H9 (cell line): ENCODE measurements at regions not wholly inside any gene's neighbourhood (a gene's known extent, or its start where the extent isn't known, plus 50 kb on each side); places are given as distances from the start of the nearest gene placed in this dataset.

Experiments
- DNase-seq: peaks from one replicate; pipeline ENCODE4 v3.0.0-alpha.2; 2017
- H2AFZ ChIP-seq: one replicate; pipeline ENCODE4 v1.6.1; 2013; ENCODE audit warnings: mild to moderate bottlenecking, low read length, control low read depth, moderate library complexity
- H2AK5ac ChIP-seq: 2 replicates; pipeline ENCODE4 v1.6.1; 2013; ENCODE audit warnings: low read length, control low read depth, mixed read lengths; ENCODE audit not compliant: insufficient read length
- H2BK120ac ChIP-seq: one replicate; pipeline ENCODE4 v1.6.1; 2013; ENCODE audit warnings: low read depth, mild to moderate bottlenecking, low read length, control low read depth, inconsistent platforms; ENCODE audit not compliant: poor library complexity, severe bottlenecking
- H2BK12ac ChIP-seq: 2 replicates; pipeline ENCODE4 v1.6.1; 2013; ENCODE audit warnings: low read length, control low read depth, mixed read lengths, low read depth; ENCODE audit not compliant: insufficient read length
- H2BK15ac ChIP-seq: 2 replicates; pipeline ENCODE4 v1.6.1; 2013; ENCODE audit warnings: low read depth, low read length, control low read depth
- H2BK20ac ChIP-seq: one replicate; pipeline ENCODE4 v1.6.1; 2013; ENCODE audit warnings: low read depth, mild to moderate bottlenecking, low read length, control low read depth, inconsistent platforms; ENCODE audit not compliant: poor library complexity, severe bottlenecking
- H2BK5ac ChIP-seq: 2 replicates; pipeline ENCODE4 v1.6.1; 2013; ENCODE audit warnings: low read length, control low read depth, mixed read lengths; ENCODE audit not compliant: insufficient read length
- H3K14ac ChIP-seq: 2 replicates; pipeline ENCODE4 v1.6.1; 2013; ENCODE audit warnings: low read length, control low read depth; ENCODE audit not compliant: insufficient read depth
- H3K18ac ChIP-seq: 2 replicates; pipeline ENCODE4 v1.6.1; 2013; ENCODE audit warnings: low read depth, mild to moderate bottlenecking, mixed read lengths, low read length, control low read depth; ENCODE audit not compliant: insufficient read length
- H3K23ac ChIP-seq: 2 replicates; pipeline ENCODE4 v1.6.1; 2013; ENCODE audit warnings: low read length, control low read depth, mixed read lengths, low read depth; ENCODE audit not compliant: insufficient read length
- H3K23me2 ChIP-seq: 2 replicates; pipeline ENCODE4 v1.6.1; 2013; ENCODE audit warnings: low read depth, mild to moderate bottlenecking, mixed read lengths, low read length, control low read depth; ENCODE audit not compliant: insufficient read length, poor library complexity, severe bottlenecking
- H3K27ac ChIP-seq: 2 replicates; pipeline ENCODE4 v1.5.1; 2013; ENCODE audit warnings: low read length, control low read depth, mixed read lengths, low read depth; ENCODE audit not compliant: insufficient read length
- H3K27me3 ChIP-seq: 2 replicates; pipeline ENCODE4 v1.6.1; 2013; ENCODE audit warnings: low read length, control low read depth, inconsistent platforms; ENCODE audit not compliant: insufficient read depth
- H3K4ac ChIP-seq: 2 replicates; pipeline ENCODE4 v1.6.1; 2013; ENCODE audit warnings: low read depth, mild to moderate bottlenecking, control low read depth, inconsistent platforms, low read length, moderate library complexity
- H3K4me1 ChIP-seq: 2 replicates; pipeline ENCODE4 v1.6.1; 2013; ENCODE audit warnings: low read length, control low read depth, inconsistent platforms; ENCODE audit not compliant: insufficient read depth
- H3K4me2 ChIP-seq: 2 replicates; pipeline ENCODE4 v1.6.1; 2013; ENCODE audit warnings: low read length, control low read depth, mixed read lengths; ENCODE audit not compliant: insufficient read length, insufficient read depth
- H3K56ac ChIP-seq: 2 replicates; pipeline ENCODE4 v1.6.1; 2013; ENCODE audit warnings: low read depth, mild to moderate bottlenecking, mixed read lengths, low read length, control low read depth; ENCODE audit not compliant: insufficient read length
- H3K79me1 ChIP-seq: 2 replicates; pipeline ENCODE4 v1.6.1; 2013; ENCODE audit warnings: low read depth, mild to moderate bottlenecking, moderate library complexity, low read length, control low read depth, inconsistent platforms; ENCODE audit not compliant: insufficient read depth, poor library complexity, severe bottlenecking
- H3K79me2 ChIP-seq: 2 replicates; pipeline ENCODE4 v1.6.1; 2013; ENCODE audit warnings: low read length, control low read depth, inconsistent platforms; ENCODE audit not compliant: insufficient read depth
- H3K9ac ChIP-seq: 2 replicates; pipeline ENCODE4 v1.6.1; 2013; ENCODE audit warnings: low read length, control low read depth, mixed read lengths; ENCODE audit not compliant: insufficient read length; ENCODE audit errors: extremely low read depth
- H3K9me3 ChIP-seq: one replicate; pipeline ENCODE4 v1.6.1; 2013; ENCODE audit warnings: low read depth, low read length, inconsistent platforms; ENCODE audit not compliant: control insufficient read depth
- H3T11ph ChIP-seq: one replicate; pipeline ENCODE4 v1.6.1; 2013; ENCODE audit warnings: mild to moderate bottlenecking, low read length, control low read depth, inconsistent platforms
- H4K20me1 ChIP-seq: one replicate; pipeline ENCODE4 v1.6.1; 2013; ENCODE audit not compliant: control insufficient read depth, insufficient read length, insufficient read depth
- H4K5ac ChIP-seq: 2 replicates; pipeline ENCODE4 v1.6.1; 2013; ENCODE audit warnings: low read depth, mild to moderate bottlenecking, mixed read lengths, low read length, control low read depth; ENCODE audit not compliant: insufficient read length
- H4K8ac ChIP-seq: replicated peaks from 2 replicates; pipeline ENCODE4 v1.6.1; 2013; ENCODE audit warnings: low read length, control low read depth, mixed read lengths, low read depth; ENCODE audit not compliant: insufficient read length
- H4K91ac ChIP-seq: 2 replicates; pipeline ENCODE4 v1.6.1; 2013; ENCODE audit warnings: low read depth, mild to moderate bottlenecking, moderate library complexity, mixed read lengths, low read length, control low read depth; ENCODE audit not compliant: insufficient read length
- H3K27ac Mint-ChIP-seq, 3 experiments: 2 replicates in 2 of 3; 3 replicates in 1 of 3; pipeline ENCODE4 v1.8.0; 2020 to 2021; ENCODE audit warnings: mixed read lengths in 3 of 3, mild to moderate bottlenecking in 1 of 3, moderate library complexity in 1 of 3
- H3K27me3 Mint-ChIP-seq: 2 replicates; pipeline ENCODE4 v1.8.0; 2021; ENCODE audit warnings: low read depth, mild to moderate bottlenecking, moderate library complexity, mixed read lengths
- H3K36me3 Mint-ChIP-seq, 3 experiments: 2 replicates in 2 of 3; 3 replicates in 1 of 3; pipeline ENCODE4 v1.8.0; 2020 to 2021; ENCODE audit warnings: low read depth in 3 of 3, mixed read lengths in 3 of 3; ENCODE audit not compliant: insufficient read depth in 1 of 3
- H3K4me1 Mint-ChIP-seq, 2 experiments: 2 replicates each; pipeline ENCODE4 v1.8.0; 2020; ENCODE audit warnings: mixed read lengths in 2 of 2
- H3K4me3 Mint-ChIP-seq, 2 experiments: 2 replicates in 1 of 2; 3 replicates in 1 of 2; pipeline ENCODE4 v1.8.0; 2020 to 2021; ENCODE audit warnings: mild to moderate bottlenecking in 2 of 2, mixed read lengths in 2 of 2, moderate library complexity in 1 of 2
- H3K9me3 Mint-ChIP-seq, 2 experiments: 2 replicates in 1 of 2; 3 replicates in 1 of 2; pipeline ENCODE4 v1.8.0; 2020; ENCODE audit warnings: mild to moderate bottlenecking in 2 of 2, mixed read lengths in 2 of 2, moderate library complexity in 1 of 2
- CTCF ChIP-seq: fragments of 200-600 bp; sonication (generic); conservative IDR thresholded peaks from 3 replicates; pipeline ENCODE4 v1.8.0; 2021; ENCODE audit warnings: antibody characterized with exemption, mild to moderate bottlenecking
- WGBS: extraction: QIAGEN DNeasy Blood & Tissue Kit; methylation state at CpG from one replicate; pipeline ENCODE4 v1.1.7; 2013; ENCODE audit warnings: missing lambda C conversion rate, low lambda C conversion rate, mixed read lengths; ENCODE audit not compliant: insufficient read length; ENCODE audit errors: extremely low coverage; 5-methylcytosine and 5-hydroxymethylcytosine counted together

DNA sequence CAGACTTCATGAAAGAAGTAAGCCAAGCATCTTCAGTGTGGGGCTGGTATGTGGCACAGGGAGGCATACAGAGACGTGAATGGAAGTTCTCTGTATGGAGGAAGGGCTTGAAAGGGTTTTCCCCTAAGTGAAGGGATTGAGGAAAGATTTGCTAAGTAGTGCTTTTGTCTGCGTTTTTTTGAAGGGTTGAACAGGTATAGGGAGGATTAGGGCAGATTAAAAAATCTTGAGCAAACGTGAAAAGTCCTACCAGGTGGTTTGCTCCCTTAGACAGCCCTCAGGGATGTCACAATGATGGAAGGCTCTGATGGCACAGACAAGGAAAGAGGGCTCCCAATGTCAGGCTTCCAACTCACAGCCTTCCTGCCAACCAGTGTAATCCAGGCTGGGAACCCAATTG, 181.7 kb upstream of the TAB2 start:
- Histone ChIP-seq H3K4ac (no peak overlapping the region), H3K4me2 (no peak overlapping the region), H2BK120ac (no peak overlapping the region), H4K91ac (no peak overlapping the region), H2AK5ac (no peak overlapping the region), H3K9me3 (no peaks in the 10 kb centered on the region), H4K5ac (no peak overlapping the region), H4K8ac (no peak overlapping the region), H3K79me2 (no peaks in the 10 kb centered on the region), H3K18ac (no peak overlapping the region), H2AFZ (no peak overlapping the region), H2BK15ac (no peak overlapping the region), H3K27me3 (no peaks in the 10 kb centered on the region), H3T11ph (no peak overlapping the region), H3K79me1 (no peaks in the 10 kb centered on the region), H4K20me1 (no peaks in the 10 kb centered on the region), H3K23me2 (no peaks in the 10 kb centered on the region), H3K9ac (no peak overlapping the region), H2BK20ac (no peak overlapping the region), H2BK5ac (no peak overlapping the region), H3K4me1 (no peaks in the 10 kb centered on the region), H2BK12ac (no peak overlapping the region), H3K23ac (no peak overlapping the region), H3K14ac (no peak overlapping the region), H3K56ac (no peak overlapping the region), H3K27ac (no peak overlapping the region)
- TF ChIP-seq CTCF: no peak
- WGBS: no CpG with 5 or more reads among the region's 3 CpGs
- Mint-ChIP-seq H3K4me3 (no peak overlapping the region), H3K4me1 (peaks cover 0 to 4% of the 10 kb centered on the region in 2 experiments; a peak in 1 of 4 replicates), H3K9me3 (no peaks in the 10 kb centered on the region; a peak in 1 of 5 replicates), H3K27ac (no peak overlapping the region), H3K36me3 (no peaks in the 10 kb centered on the region; a peak in 1 of 7 replicates), H3K27me3 (no peaks in the 10 kb centered on the region; the same call in 1 of the 2 replicates)
- DNase-seq: no peak
